HUES6 (cell line): ENCODE measurements at regions not wholly inside any gene's neighbourhood (a gene's known extent, or its start where the extent isn't known, plus 50 kb on each side); places are given as distances from the start of the nearest gene placed in this dataset.
"Not testable (repeated sequence)": the region's sequence is repeated elsewhere in the genome, so short reads cannot be mapped to it uniquely, and the experiment has no call there.

Source experiments
- H3K27ac ChIP-seq: 2 replicates; pipeline ENCODE4 v1.7.0; 2013; ENCODE audit warnings: low read depth, mild to moderate bottlenecking, low read length, inconsistent platforms
- H3K27me3 ChIP-seq: 2 replicates; pipeline ENCODE4 v1.6.1; 2013; ENCODE audit warnings: low read length; ENCODE audit not compliant: control insufficient read depth, insufficient read depth
- H3K36me3 ChIP-seq: 2 replicates; pipeline ENCODE4 v1.6.1; 2013; ENCODE audit warnings: low read length; ENCODE audit not compliant: control insufficient read depth, insufficient read depth
- H3K4me1 ChIP-seq: 2 replicates; pipeline ENCODE4 v1.6.1; 2013; ENCODE audit warnings: low read length; ENCODE audit not compliant: control insufficient read depth, insufficient read depth
- H3K4me3 ChIP-seq: 2 replicates; pipeline ENCODE4 v1.5.1; 2013; ENCODE audit warnings: low read depth, low read length
- H3K9ac ChIP-seq: one replicate; pipeline ENCODE4 v1.6.1; 2013; ENCODE audit warnings: mild to moderate bottlenecking, low read length
- H3K9me3 ChIP-seq: 2 replicates; pipeline ENCODE4 v1.6.1; 2013; ENCODE audit warnings: low read depth, low read length; ENCODE audit not compliant: control insufficient read depth, insufficient read depth

DNA sequence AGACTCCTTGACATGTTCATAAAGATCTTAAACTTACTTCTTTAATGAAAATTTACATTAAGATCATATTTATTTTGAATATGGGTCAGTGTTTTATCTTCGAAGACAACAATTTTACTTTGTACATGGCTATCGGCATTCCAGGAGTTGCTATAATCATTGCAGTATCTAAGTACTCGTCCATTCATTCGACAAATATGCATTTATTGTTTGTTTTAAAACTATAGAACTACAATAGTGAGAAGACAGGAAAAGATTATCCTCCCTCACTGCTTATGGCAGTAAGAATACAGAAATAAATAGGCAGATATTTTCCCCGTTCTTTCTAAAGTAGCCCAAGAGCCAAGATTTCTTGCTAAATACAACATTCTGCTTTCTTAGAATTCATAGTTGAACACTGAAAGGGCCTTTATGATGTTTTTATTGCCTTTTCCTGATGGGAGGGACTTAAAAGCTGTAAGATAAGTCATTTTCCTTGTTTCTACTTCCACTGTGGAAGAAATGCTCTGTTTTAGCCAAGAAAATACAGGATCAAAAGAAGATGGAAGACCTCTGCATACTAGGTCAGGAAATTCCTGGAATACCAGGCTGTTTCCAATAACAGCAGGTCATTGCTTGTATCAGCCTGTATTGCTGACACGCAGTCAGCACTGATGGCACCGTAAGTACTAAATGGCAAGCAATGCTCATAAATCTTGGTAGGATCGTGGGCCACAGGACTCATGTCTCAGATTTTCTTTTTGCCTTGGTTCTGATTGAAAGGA lies 521.0 kb upstream of the ATP2B1 start:
- Histone ChIP-seq H3K9ac (no peak overlapping the region), H3K9me3 (no peaks in the 10 kb centered on the region), H3K27me3 (no peaks in the 10 kb centered on the region), H3K27ac (no peak overlapping the region; the same call in 1 of the 2 replicates), H3K36me3 (no peaks in the 10 kb centered on the region), H3K4me1 (peaks cover 10% of the 10 kb centered on the region), H3K4me3 (no peak overlapping the region)

DNA sequence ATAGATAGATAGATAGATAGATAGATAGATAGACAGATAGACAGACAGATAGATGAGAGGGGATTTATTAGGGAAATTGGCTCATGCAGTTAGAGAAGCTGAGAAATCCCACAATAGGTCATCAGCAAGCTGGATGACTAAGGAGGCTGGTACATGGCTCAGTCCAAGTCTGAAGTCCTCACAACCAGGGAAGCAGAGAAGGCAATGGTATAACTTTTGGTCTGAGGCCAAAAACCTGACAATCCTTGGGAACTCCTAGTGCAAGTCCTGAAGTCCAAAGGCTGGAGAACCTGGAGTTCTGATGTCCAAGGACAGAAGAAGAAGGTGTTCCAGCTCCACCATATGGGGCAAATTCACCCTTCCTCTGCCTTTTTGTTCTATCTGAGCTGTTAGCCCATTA lies 517.6 kb upstream of the ATP2B1 start:
- H3K9me3 ChIP-seq = no peaks in the 10 kb centered on the region
- H3K4me3 ChIP-seq = no peak overlapping the region
- H3K27ac ChIP-seq = no peak overlapping the region
- peaks cover 10% of the 10 kb centered on the region for H3K4me1 ChIP-seq
- no peaks in the 10 kb centered on the region for H3K36me3 ChIP-seq
- no peaks in the 10 kb centered on the region for H3K27me3 ChIP-seq
- no peak overlapping the region for H3K9ac ChIP-seq

DNA sequence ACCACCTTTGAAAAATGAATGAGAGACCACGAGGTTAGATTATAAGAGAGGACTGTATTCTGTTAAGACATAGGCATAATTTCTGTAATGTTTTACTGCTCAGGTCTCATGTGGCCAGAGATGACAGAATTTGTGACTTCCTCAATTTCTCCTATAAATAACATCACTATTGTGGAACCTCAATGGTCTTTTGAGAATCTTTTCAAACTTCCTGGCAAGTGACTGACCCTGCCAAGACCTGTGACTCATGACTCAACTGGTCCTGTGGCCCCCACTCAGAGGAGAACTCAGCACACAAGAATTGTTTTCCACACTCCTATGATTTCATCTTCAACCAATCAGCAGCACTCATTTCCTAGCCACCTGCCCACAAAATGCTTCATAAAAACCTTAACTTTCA lies 508.2 kb upstream of the ATP2B1 start:
- no peaks in the 10 kb centered on the region for H3K27me3 ChIP-seq
- H3K9ac ChIP-seq = no peak overlapping the region
- H3K4me1 ChIP-seq = no peaks in the 10 kb centered on the region
- H3K4me3 ChIP-seq = no peak overlapping the region
- no peaks in the 10 kb centered on the region for H3K36me3 ChIP-seq
- H3K9me3 ChIP-seq = no peaks in the 10 kb centered on the region
- no peak overlapping the region for H3K27ac ChIP-seq

DNA sequence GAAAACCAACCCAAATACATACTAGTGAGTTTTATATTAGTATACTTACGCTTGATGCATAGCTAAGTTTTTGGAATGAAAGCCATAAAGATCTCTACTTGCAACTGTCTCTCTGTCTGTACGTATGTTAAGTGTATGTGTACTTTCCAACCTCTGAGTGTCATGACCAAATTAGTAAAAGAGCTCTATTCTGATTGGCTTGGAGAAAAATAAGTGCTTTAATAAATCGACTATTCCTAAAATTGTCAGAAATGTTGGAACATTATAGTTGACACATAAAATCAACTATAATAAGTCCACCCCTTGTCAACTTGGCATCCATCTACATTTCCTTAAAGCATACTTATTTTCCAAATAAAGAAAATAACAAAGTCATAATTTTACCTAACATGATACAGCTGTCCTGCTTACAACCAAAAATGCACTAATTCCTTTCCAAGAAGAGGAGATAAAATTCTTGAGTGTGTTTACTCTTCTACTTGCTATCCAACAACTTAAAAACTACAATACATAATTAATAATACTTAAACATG lies 507.4 kb upstream of the ATP2B1 start:
- H3K27me3 ChIP-seq = no peaks in the 10 kb centered on the region
- no peak overlapping the region for H3K9ac ChIP-seq
- H3K4me1 ChIP-seq = no peaks in the 10 kb centered on the region
- H3K9me3 ChIP-seq = no peaks in the 10 kb centered on the region
- H3K27ac ChIP-seq = no peak overlapping the region
- no peak overlapping the region for H3K4me3 ChIP-seq
- no peaks in the 10 kb centered on the region for H3K36me3 ChIP-seq

DNA sequence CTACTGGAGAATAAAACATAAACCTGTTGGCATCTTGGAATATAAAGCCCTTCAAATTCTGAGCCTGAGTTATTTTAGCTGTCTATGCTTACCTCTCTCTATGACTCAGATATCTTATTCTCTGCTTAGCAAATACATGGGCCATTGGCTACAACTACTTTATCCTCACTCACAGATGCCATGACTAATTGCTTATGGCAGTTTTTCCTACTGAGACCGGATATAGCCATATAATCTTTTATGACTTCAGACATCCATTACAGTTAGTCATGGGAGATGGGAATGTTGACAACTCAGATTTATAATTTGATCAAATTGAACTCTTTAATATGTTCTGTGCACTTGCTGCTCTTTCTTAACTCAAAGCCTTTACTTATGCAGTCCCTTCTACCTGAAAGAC lies 502.4 kb upstream of the ATP2B1 start:
- Histone ChIP-seq H3K9ac (no peak overlapping the region), H3K27me3 (no peaks in the 10 kb centered on the region), H3K9me3 (peaks cover 14% of the 10 kb centered on the region), H3K4me1 (no peaks in the 10 kb centered on the region), H3K27ac (no peak overlapping the region), H3K4me3 (no peak overlapping the region), H3K36me3 (no peaks in the 10 kb centered on the region)

DNA sequence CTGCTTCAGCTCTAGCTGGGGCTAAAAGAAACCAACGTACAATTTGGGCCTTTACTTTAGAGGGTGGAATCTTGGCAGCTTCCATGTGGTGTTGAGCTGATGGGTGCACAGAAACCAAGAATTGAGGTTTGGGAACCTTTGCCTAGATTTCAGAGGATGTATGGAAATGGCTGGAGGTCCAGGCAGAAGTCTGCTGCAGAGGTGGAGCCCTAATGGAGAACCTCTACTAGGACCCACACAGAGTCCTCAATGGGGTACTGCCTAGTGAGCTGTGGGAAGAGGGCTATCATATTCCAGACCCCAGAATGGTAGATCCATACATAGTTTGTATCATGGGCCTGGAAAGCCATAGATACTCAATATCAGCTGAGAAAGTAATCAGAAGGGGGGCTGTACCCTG lies 500.4 kb upstream of the ATP2B1 start:
- Histone ChIP-seq H3K4me3 (no peak overlapping the region), H3K9ac (no peak overlapping the region), H3K27me3 (no peaks in the 10 kb centered on the region), H3K27ac (no peak overlapping the region), H3K9me3 (peaks cover 14% of the 10 kb centered on the region), H3K4me1 (no peaks in the 10 kb centered on the region), H3K36me3 (no peaks in the 10 kb centered on the region)

DNA sequence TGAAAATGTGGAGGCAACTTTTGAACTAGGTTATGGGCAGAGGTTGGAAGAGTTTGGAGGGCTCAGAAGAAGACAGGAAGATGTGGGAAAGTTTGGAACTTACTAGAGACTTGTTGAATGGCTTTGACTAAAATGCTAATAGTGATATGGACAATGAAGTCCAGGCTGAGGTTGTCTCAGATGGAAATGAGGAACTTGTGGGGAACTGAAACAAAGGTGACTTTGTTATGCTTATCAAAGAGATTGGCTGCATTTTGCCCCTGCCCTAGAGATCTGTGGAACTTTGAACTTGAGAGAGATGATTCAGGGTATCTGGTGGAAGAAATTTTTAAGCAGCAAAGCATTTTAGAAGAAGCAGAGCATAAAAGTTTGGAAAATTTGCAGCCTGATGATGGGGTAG lies 499.7 kb upstream of the ATP2B1 start:
- not testable (repeated sequence) for H3K27me3 ChIP-seq, H3K27ac ChIP-seq, H3K9ac ChIP-seq, H3K4me1 ChIP-seq, H3K36me3 ChIP-seq, H3K4me3 ChIP-seq
- peaks cover 14% of the 10 kb centered on the region for H3K9me3 ChIP-seq

DNA sequence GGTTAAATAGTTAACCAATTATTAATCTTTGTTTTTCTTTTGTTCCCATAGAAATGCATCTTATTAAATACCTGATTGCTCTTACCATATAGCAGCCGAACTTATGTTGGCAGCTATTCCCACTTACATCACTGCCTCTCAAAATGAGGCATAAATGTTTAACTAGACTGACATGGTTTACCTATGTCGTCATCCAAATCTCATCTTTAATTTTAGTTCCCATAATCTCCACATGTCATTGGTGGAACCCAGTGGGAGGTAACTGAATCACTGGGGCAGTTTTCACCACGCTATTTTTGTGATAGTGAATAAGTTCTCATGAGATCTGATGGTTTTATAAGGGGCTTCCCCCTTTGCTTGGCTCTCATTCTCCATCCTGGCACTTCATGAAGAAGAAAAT lies 499.2 kb upstream of the ATP2B1 start:
- Histone ChIP-seq H3K4me3 (no peak overlapping the region), H3K9ac (no peak overlapping the region), H3K9me3 (peaks cover 14% of the 10 kb centered on the region)

DNA sequence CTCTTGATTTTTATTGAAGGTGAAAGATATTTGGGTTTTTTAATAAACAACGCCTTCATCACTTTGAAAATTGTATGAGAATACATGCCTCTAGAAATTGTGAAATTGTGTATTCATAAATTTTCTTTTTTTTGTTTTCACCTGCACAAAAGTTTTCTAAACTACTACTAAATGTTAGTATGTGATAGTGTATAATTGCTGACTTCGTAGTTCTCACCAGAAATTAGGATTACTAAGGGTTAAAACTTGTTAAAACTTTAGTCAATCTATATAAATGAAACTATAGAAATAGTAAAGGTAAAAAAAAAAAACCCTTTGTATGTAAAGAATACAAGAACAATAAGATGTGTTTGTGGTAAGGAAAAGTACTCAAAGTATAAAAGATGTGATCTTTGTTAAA lies 496.5 kb upstream of the ATP2B1 start:
- Histone ChIP-seq H3K4me1 (no peaks in the 10 kb centered on the region), H3K27me3 (no peaks in the 10 kb centered on the region), H3K27ac (no peak overlapping the region), H3K9ac (no peak overlapping the region), H3K36me3 (no peaks in the 10 kb centered on the region), H3K9me3 (peaks cover 14% of the 10 kb centered on the region), H3K4me3 (no peak overlapping the region)

More for the DNA sequence above, 499.2 kb upstream of the ATP2B1 start:
- H3K27me3 ChIP-seq = no peaks in the 10 kb centered on the region
- H3K4me1 ChIP-seq = no peaks in the 10 kb centered on the region
- H3K27ac ChIP-seq = no peak overlapping the region
- H3K36me3 ChIP-seq = no peaks in the 10 kb centered on the region

DNA sequence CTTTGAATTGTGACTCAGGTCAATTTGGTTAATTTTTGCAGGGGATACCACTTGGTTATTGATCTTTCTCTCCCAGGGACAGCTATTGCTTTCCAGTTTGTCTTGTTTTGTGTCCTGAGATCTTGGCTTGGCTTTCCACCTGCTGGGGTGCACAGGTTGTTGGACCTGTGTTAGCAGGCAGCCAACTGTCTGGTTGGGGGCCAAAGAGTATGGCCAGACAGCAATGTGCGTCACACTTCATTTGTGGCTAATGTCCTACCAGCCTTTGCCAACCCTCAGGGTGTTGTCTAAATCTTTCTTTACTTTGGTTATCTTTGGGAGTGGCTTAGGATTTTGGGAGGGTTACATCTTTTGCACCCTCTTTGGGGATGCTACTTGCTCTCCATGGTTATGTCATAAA lies 494.9 kb upstream of the ATP2B1 start:
- Histone ChIP-seq H3K9me3 (no peaks in the 10 kb centered on the region), H3K9ac (no peak overlapping the region), H3K27ac (no peak overlapping the region), H3K4me1 (0 out of 2 replicates have a peak, but pooled peaks cover 4% of the 10 kb centered on the region), H3K36me3 (no peaks in the 10 kb centered on the region), H3K4me3 (no peak overlapping the region), H3K27me3 (no peaks in the 10 kb centered on the region)

DNA sequence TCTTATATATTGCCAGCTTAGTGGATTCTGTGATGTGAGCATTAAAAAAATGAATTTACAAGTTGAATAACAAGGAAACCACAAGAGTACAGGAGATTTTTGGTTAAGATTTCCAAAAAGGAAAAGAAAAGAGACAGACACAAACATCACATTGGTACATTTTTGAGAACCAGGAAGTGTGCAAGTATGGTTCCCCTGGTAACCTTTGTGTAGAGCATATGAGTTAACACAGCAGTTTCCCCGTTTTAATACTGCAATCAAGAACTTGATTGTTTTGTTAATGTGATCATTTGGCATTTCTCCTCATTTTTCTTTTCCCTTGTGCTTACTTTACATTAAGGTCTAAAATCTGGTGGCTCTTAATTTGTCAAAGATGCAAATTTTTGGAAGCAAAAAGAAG lies 490.4 kb upstream of the ATP2B1 start:
- Histone ChIP-seq H3K27ac (no peak overlapping the region), H3K4me3 (no peak overlapping the region), H3K27me3 (no peaks in the 10 kb centered on the region), H3K4me1 (0 out of 2 replicates have a peak, but pooled peaks cover 4% of the 10 kb centered on the region), H3K9ac (no peak overlapping the region), H3K36me3 (no peaks in the 10 kb centered on the region), H3K9me3 (no peaks in the 10 kb centered on the region)
